SK-N-SH treated with all-trans-retinoic acid at 6 μM for 48 hours (cell line): ENCODE measurements at regions not wholly inside any gene's neighbourhood (a gene's known extent, or its start where the extent isn't known, plus 50 kb on each side); places are given as distances from the start of the nearest gene placed in this dataset.

ENCODE experiments used
- ATAC-seq: fragments of 200-7000 bp; cut with Tn5 transposase; 3 replicates; pipeline ENCODE4 v1.9.1; 2020; ENCODE audit warnings: mild to moderate bottlenecking, moderate library complexity
- ARNTL ChIP-seq: fragments of 450-650 bp; formaldehyde crosslinking; IDR thresholded peaks from 2 replicates; pipeline ENCODE4 v1.5.0; 2020; ENCODE audit warnings: low read depth, mild to moderate bottlenecking, moderate library complexity, borderline replicate concordance
- BACH2 ChIP-seq: fragments of 250-450 bp; sonication (Bioruptor Pico); IDR thresholded peaks from 2 replicates; pipeline ENCODE4 v1.9.0; 2021; ENCODE audit warnings: mild to moderate bottlenecking, borderline replicate concordance
- CREB5 ChIP-seq: fragments of 250-450 bp; sonication (Bioruptor Pico); IDR thresholded peaks from 2 replicates; pipeline ENCODE4 v1.5.1; 2020; ENCODE audit warnings: low read depth, mild to moderate bottlenecking, moderate library complexity
- CSDC2 ChIP-seq: fragments of 250-450 bp; sonication (Bioruptor Pico); IDR thresholded peaks from 2 replicates; pipeline ENCODE4 v1.5.0; 2020; ENCODE audit warnings: mild to moderate bottlenecking, moderate library complexity
- CSRNP3 ChIP-seq: fragments of 250-450 bp; sonication (Bioruptor Pico); IDR thresholded peaks from 2 replicates; pipeline ENCODE4 v1.5.1; 2021; ENCODE audit warnings: mild to moderate bottlenecking, moderate library complexity
- ESRRG ChIP-seq: fragments of 250-450 bp; sonication (Bioruptor Pico); IDR thresholded peaks from 2 replicates; pipeline ENCODE4 v1.6.1; 2021; ENCODE audit warnings: mild to moderate bottlenecking
- GLIS3 ChIP-seq: fragments of 250-450 bp; sonication (Bioruptor Pico); IDR thresholded peaks from 2 replicates; pipeline ENCODE4 v1.5.0; 2020; ENCODE audit warnings: mild to moderate bottlenecking, moderate library complexity
- ISL1 ChIP-seq: fragments of 250-450 bp; sonication (Bioruptor Pico); IDR thresholded peaks from 2 replicates; pipeline ENCODE4 v2.1.2; 2022; ENCODE audit warnings: mild to moderate bottlenecking, moderate library complexity
- OSR1 ChIP-seq: fragments of 250-450 bp; sonication (Bioruptor Pico); IDR thresholded peaks from 2 replicates; pipeline ENCODE4 v1.8.0; 2022; ENCODE audit warnings: moderate library complexity, mild to moderate bottlenecking, inconsistent platforms
- PATZ1 ChIP-seq: fragments of 250-450 bp; sonication (Bioruptor Pico); IDR thresholded peaks from 2 replicates; pipeline ENCODE4 v1.8.0; 2020; ENCODE audit warnings: mild to moderate bottlenecking, moderate library complexity, borderline replicate concordance
- POU6F1 ChIP-seq: fragments of 250-450 bp; sonication (Bioruptor Pico); IDR thresholded peaks from 2 replicates; pipeline ENCODE4 v1.8.0; 2021; ENCODE audit warnings: low read depth, mild to moderate bottlenecking, moderate library complexity, borderline replicate concordance
- PPARA ChIP-seq: fragments of 250-450 bp; sonication (Bioruptor Pico); IDR thresholded peaks from 2 replicates; pipeline ENCODE4 v1.5.0; 2020; ENCODE audit warnings: mild to moderate bottlenecking, borderline replicate concordance
- RARB ChIP-seq: fragments of 250-450 bp; sonication (Bioruptor Pico); IDR thresholded peaks from 2 replicates; pipeline ENCODE4 v1.8.0; 2021; ENCODE audit warnings: mild to moderate bottlenecking, moderate library complexity
- SNAI2 ChIP-seq: fragments of 250-450 bp; sonication (Bioruptor Pico); IDR thresholded peaks from 2 replicates; pipeline ENCODE4 v1.5.0; 2020; ENCODE audit warnings: mild to moderate bottlenecking, moderate library complexity
- TCF4 ChIP-seq: fragments of 250-450 bp; sonication (Bioruptor Pico); IDR thresholded peaks from 2 replicates; pipeline ENCODE4 v1.8.0; 2021; ENCODE audit warnings: mild to moderate bottlenecking, moderate library complexity, borderline replicate concordance
- TOX ChIP-seq: fragments of 250-450 bp; sonication (Bioruptor Pico); IDR thresholded peaks from 2 replicates; pipeline ENCODE4 v1.8.0; 2021; ENCODE audit warnings: mild to moderate bottlenecking, moderate library complexity, borderline replicate concordance
- TSHZ2 ChIP-seq: fragments of 250-450 bp; sonication (Bioruptor Pico); IDR thresholded peaks from 2 replicates; pipeline ENCODE4 v1.5.0; 2020; ENCODE audit warnings: mild to moderate bottlenecking, moderate library complexity
- ZC3H10 ChIP-seq: fragments of 250-450 bp; sonication (Bioruptor Pico); IDR thresholded peaks from 2 replicates; pipeline ENCODE4 v1.5.1; 2021; ENCODE audit warnings: mild to moderate bottlenecking, moderate library complexity
- ZFP3 ChIP-seq: fragments of 250-450 bp; sonication (Bioruptor Pico); IDR thresholded peaks from 2 replicates; pipeline ENCODE4 v1.5.0; 2020; ENCODE audit warnings: mild to moderate bottlenecking, moderate library complexity
- ZFP30 ChIP-seq: fragments of 450-650 bp; formaldehyde crosslinking; IDR thresholded peaks from 2 replicates; pipeline ENCODE4 v1.5.0; 2022; ENCODE audit warnings: mild to moderate bottlenecking, moderate library complexity
- ZNF565 ChIP-seq: fragments of 450-650 bp; formaldehyde crosslinking; conservative IDR thresholded peaks from 2 replicates; pipeline ENCODE4 v1.5.0; 2020; ENCODE audit warnings: low read depth, mild to moderate bottlenecking, moderate library complexity
- ZNF70 ChIP-seq: fragments of 450-650 bp; formaldehyde crosslinking; IDR thresholded peaks from 2 replicates; pipeline ENCODE4 v1.5.0; 2020; ENCODE audit warnings: mild to moderate bottlenecking, moderate library complexity
- ZNF8 ChIP-seq: fragments of 450-650 bp; formaldehyde crosslinking; IDR thresholded peaks from 2 replicates; pipeline ENCODE4 v1.5.0; 2020; ENCODE audit warnings: mild to moderate bottlenecking, moderate library complexity

- no peak for TF ChIP-seq PPARA (CRISPR knock-in tag)
- TF ChIP-seq ZNF70 = no peak
- TF ChIP-seq PATZ1 = no peak
- TF ChIP-seq CSRNP3 (CRISPR knock-in tag) = no peak
- TF ChIP-seq ZNF565 (CRISPR knock-in tag) = no peak
These were observed 105.1 kb upstream of the SORCS1 start (continued) for GRCh38 chr10:107269626-107270025.

GRCh38 chr10:107264742-107265141 lies 100.2 kb upstream of the SORCS1 start:
- TF ChIP-seq ZC3H10 (CRISPR knock-in tag) (no peak), ZFP3 (CRISPR knock-in tag) (no peak), ZNF8 (no peak), SNAI2 (CRISPR knock-in tag) (no peak), ARNTL (no peak), TOX (CRISPR knock-in tag) (no peak), CSDC2 (CRISPR knock-in tag) (no peak), ZNF565 (CRISPR knock-in tag) (no peak), ZFP30 (no peak), TSHZ2 (CRISPR knock-in tag) (no peak), CREB5 (CRISPR knock-in tag) (no peak), ISL1 (CRISPR knock-in tag) (no peak), ZNF70 (no peak), GLIS3 (no peak), TCF4 (CRISPR knock-in tag) (no peak), ESRRG (CRISPR knock-in tag) (no peak), CSRNP3 (CRISPR knock-in tag) (no peak), OSR1 (CRISPR knock-in tag) (no peak)
- ATAC-seq = no peak

- ATAC-seq = no peak
These were observed 79.6 kb upstream of the SORCS1 start for GRCh38 chr10:107244122-107244521.

GRCh38 chr10:107238275-107238674 lies 73.8 kb upstream of the SORCS1 start:
- ATAC-seq = no peak
- TF ChIP-seq ZNF70 (no peak), PATZ1 (no peak), POU6F1 (CRISPR knock-in tag) (no peak), SNAI2 (CRISPR knock-in tag) (no peak), CSRNP3 (CRISPR knock-in tag) (no peak), TOX (CRISPR knock-in tag) (no peak), RARB (CRISPR knock-in tag) (no peak)

More at GRCh38 chr10:107244122-107244521, 79.6 kb upstream of the SORCS1 start:
- no peak for TF ChIP-seq GLIS3
- no peak for TF ChIP-seq BACH2 (CRISPR knock-in tag)
